NCI-H2107 (cell line): ENCODE measurements at regions not wholly inside any gene's neighbourhood (a gene's known extent, or its start where the extent isn't known, plus 50 kb on each side); places are given as distances from the start of the nearest gene placed in this dataset.

Experiments used
- DNase-seq: peaks from one replicate; lab custom pipeline; 2025; lab: John Stamatoyannopoulos, UW

- no peak for DNase-seq
These were observed 389.7 kb downstream of the KDM5D start for GRCh38 chrY:19354857-19355173.

DNA sequence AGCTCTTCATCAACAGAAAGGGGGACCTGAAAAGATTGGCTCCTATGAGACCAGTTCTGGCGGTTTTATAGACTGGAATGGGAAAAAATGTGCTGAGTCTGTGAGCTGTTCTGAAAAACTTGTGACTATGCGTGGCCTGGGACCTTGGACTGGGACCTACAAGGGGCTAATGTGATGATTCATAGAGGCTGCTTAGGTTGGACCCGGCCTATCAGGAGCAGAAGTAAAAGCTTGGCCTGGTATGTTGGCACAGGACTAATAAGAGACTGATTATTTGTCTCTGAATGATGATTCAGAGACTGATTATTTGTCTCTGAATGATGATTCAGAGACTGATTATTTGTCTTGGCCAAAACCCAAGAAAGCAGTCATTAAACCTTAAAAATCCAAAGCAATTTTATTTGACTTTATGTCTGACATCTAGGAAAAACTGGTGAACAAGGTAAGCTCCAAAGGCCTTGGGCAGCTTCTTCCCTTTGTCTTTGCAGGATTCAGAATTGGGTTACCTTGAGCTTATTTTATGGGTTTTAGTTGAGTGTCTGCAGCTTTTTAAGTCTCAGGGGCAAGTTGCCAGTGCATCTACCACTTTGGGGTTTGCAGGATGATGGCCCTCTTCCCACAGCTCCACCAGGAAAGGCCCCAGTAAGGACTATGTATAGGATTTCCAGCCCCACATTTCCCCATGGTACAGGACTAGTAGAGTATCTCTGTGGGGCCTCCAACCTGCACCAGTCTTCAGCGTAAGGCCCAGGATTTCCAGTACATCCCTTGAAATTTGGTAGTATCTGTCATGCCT, 390.3 kb downstream of the KDM5D start:
- DNase-seq: no peak

DNA sequence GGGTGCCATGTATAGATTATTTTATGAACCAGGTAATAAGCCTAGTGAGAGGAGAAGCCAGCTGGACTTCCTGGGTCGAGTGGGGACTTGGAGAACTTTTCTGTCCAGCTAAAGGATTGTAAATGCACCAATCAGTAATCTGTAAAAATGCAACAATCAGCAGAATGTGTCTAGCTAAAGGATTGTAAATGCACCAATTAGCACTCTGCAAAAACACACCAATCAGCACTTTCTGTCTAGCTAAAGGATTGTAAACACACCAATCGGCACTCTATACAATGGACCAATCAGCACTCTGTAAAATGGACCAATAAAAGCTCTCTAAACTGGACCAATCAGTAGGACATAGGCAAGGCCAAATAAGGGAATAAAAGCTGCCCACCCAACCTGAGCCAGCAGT, 392.9 kb downstream of the KDM5D start:
- DNase-seq: no peak

DNA sequence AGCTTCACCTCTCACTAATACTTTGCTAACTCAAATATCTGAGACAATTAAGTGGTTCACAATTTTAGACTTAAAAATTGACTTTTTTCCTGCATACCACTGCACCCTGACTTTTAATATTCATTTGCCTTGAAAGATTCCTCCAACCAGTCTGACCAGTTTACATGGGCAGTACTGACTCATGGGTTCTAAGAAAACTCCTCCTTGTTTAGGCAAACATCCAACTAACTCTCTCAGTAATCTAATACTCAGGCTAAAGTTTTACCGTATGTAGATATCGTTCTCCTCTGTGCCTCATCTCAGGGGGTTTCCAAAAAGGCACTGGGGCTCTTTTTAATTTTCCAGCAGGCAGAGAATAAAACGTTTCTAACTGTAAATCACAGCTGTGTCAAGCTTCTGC, 422.8 kb downstream of the KDM5D start:
- no peak for DNase-seq

DNA sequence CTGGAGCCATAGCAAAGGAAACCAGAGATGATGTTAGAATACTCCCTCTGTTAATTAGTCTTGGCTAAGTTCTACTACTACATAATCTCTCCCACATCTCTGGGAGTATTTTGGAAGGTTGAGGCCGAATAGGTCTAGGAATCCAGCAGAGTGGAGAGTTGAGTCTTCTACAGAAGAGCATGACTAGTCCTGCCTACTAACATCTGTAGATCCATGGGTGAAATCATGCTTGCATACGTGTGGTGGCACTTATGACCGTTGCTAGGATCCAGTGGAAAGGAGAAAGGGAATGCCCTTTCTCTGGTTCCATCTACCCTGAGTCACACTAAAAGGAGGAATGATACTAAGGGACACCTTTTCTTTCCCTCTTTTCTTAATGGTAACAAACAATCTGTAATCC, 425.4 kb downstream of the KDM5D start:
- DNase-seq: no peak

DNA sequence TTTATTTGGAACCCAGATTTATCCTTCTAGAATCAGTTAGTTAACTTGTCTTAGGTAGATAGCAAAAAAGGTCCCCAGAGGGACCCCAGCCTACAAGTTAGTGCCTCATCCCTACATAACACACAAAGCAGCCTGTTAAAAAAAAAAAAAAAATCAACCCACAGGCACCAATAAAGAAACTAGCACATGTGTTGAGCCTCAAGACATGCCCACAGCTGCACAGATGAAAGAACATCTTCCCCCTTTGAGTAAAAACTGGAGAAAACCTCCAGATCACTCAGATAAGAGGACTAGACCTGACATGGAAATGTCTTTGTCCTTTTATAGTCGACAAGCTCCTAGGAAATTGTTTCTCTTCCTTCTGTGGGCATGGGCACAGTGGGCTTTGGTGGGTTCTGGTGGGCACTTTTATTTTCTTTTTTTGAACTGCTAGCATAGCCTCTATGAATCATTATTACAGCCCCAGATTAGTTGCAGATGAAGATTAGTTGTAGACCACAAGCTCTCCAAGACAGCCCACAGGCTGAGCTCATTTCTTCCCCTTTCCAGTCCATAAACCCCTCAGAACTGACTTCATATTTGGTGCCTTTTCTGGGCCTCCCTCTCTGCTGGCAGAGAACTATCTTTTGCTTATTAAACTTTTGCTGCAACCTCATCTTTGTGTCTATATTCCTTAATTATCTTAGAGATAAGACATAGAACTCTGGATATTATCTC, 427.1 kb downstream of the KDM5D start:
- no peak for DNase-seq

GRCh38 chrY:19307627-19308026, 436.9 kb downstream of the KDM5D start:
- DNase-seq: no peak

DNA sequence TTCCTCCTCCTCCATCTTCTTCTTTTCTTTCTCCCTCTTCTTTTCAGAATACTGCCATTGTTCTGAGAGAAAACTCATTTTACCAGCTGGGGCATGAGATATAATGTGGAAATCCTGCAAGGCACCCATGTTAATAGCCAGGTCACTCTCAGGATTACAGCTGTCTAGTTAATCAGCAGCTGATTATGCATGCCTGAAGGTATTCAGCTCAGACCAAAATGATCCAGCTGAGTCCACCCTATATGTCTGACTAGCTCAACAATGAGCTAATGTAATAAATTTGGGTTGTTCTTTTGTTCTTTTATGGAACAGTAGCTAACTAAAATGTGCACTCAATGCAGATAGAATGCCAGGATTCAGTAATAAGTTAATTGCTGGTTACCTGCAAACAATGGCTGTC, 441.4 kb downstream of the KDM5D start:
- no peak for DNase-seq

- DNase-seq: no peak
These were observed 453.6 kb downstream of the KDM5D start for GRCh38 chrY:19290925-19291324.

DNA sequence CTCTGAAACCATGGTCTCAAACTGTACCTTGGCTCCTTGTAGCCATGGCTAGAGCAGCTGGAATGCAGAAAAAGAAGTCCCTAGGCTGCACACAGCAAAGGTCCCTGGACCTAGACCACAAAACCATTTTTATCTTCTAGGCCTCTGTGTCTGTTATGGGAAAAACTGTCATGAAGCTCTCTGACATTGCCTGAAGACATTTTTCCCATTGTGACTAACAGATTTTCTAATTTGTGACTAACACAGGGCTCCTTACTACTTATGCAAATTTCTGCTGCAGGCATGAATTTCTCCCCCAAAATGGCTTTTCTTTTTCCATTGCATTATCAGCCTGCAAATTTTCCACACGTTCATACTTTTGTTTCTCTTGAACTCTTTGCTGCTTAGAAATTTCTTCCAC, 470.4 kb downstream of the KDM5D start:
- no peak for DNase-seq

DNA sequence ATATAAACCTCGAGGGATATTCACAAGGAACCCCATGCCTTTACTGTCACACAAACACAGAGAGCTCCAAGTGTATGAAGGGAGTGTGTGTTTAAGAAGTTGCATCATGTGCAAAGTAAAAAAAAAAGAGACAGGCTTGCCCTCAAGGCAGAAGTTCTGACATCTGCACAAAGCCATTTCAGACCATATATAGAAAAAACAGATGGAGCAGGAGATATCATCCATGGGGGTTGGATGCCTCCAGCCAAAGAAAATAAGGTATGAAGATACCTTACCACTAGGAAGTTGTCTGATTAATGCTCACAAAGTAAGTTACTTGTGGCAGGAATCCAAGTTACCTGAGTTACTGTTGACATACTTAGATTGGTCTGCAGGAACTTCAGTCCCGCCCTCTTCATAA, 476.2 kb downstream of the KDM5D start:
- DNase-seq: no peak

GRCh38 chrY:19265404-19265803, 479.1 kb downstream of the KDM5D start:
- DNase-seq: no peak

GRCh38 chrY:19262310-19262709, 482.2 kb downstream of the KDM5D start:
- DNase-seq: no peak

DNA sequence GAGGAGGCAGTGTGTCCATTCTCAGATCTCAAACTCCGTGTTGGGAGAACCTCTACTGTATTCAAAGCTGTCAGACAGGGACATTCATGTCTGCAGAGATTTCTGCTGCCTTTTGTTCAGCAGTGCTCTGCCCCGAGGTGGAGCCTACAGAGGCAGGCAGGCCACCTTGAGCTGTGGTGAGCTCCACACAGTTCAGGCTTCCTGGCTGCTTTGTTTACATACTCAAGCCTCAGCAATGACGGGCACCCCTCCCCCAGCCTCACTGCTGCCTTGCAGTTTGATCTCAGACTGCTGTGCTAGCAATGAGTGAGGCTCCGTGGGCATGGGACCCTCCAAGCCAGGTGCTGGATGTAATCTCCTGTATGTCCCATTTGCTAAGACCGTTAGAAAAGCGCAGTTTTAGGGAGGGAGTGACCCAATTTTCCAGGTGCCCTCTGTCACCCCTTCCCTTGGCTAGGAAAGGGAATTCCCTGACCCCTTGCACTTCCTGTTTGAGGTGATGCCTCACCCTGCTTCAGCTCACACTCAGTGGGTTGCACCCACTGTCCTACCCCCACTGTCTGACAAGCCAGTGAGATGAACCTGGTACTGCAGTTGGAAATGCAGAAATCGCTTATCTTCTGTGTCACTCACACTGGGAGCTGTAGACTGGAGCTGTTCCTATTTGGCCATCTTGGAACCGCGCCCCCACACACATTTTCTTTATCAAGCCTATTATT, 458.9 kb upstream of the HSFY2 start:
- DNase-seq: no peak

DNA sequence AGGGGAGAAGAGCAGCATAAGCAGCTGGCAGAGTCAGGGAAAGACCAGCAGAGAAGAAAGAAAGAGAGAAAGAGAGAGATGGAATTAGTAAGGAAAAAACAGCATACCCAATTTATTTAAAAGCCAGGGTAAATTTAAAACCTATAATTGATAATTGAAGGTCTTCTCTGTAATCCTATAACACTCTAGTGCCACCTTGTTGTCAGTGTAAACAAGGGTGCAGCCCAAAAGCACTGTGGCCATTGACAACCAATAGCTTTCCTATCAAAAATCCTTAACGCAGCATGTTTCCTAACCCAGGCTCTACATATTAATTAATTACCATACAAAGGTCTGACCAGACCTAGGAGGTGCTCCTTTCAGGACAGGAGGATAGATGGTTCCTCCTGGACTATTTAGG, 447.2 kb upstream of the HSFY2 start:
- DNase-seq: no peak

DNA sequence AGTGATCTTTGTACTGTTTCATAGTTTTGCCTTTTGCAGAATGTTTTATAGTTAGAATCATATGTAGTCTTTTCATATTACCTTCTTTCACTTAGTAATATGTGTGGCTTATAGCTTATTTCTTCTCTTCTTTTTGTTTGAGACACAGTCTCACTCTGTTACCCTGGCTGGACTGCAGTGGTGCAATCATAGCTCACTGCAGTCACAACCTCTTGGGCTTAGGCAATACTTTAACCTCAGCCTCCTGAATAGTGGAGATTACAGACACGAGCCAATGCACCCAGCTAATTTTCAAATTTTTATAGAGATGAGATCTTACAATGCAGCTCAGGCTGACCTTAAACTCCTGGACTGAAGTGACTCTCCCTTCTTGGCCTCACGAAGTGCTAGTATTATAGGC, 435.4 kb upstream of the HSFY2 start:
- DNase-seq: no peak

GRCh38 chrY:19207048-19207447, 433.5 kb upstream of the HSFY2 start:
- no peak for DNase-seq

- DNase-seq: no peak
These were observed 407.3 kb upstream of the HSFY2 start for GRCh38 chrY:19180824-19181223.

GRCh38 chrY:19168202-19168565, 394.6 kb upstream of the HSFY2 start:
- DNase-seq: no peak

GRCh38 chrY:19167319-19168201, 394.0 kb upstream of the HSFY2 start:
- no peak for DNase-seq

DNA sequence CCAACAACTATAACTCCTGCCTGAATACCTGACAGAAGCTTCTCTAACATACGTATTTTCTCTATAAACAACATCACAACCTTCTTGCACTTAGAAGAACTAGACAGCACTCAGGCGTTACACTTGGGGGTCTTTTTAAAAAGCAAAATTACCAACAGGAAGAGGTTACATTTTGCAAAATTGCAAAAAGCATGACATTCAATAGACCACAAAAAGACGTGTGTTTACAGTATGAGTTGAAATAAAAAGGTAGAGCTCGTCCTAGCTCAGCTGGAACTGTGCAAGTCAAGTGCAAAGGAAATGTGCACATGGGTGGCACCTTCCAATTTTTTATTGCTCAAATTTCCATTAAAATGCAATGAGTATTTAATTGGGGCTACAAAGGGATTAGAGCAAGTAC, 375.2 kb upstream of the HSFY2 start:
- DNase-seq: no peak

DNA sequence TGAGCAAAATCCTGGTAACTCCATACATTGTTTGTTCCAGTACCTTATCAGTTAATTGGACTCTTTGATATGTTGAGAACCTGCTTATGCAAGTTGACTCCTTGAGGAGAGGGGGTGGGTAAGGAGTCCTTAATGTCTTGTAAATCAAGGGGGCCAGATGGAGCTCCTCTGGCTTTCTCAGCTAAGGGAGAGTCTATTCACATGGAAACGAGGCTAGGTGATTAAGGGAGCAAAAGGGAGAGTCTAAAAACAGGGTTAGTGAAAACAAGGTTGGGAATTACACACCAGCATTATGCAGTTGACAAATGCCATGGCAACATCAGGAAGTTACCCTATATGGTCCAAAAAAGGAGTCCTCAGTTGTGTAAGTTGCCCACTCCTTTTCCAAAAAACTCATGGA, 372.8 kb upstream of the HSFY2 start:
- no peak for DNase-seq
